Heart left ventricle (tissue), 13 donors: ENCODE measurements at regions not wholly inside any gene's neighbourhood (a gene's known extent, or its start where the extent isn't known, plus 50 kb on each side); places are given as distances from the start of the nearest gene placed in this dataset.

Experiments
- CTCF ChIP-seq, 12 donors: fragments of 200-600 bp; sonication (generic) in 4 of 12; IDR thresholded peaks; one replicate each; pipeline versions ENCODE4 v1.5.0 to v1.8.0; 2018 to 2022; ENCODE audit warnings: antibody characterized with exemption in 12 of 12, mild to moderate bottlenecking in 5 of 12
- POLR2A ChIP-seq, 2 donors: fragments of 450-650 bp; IDR thresholded peaks; one replicate each; pipeline ENCODE4 v1.6.1; 2017; ENCODE audit warnings: antibody characterized with exemption in 2 of 2, mild to moderate bottlenecking in 2 of 2, moderate library complexity in 2 of 2
- donor health status: ischemic (EF 13 %, LVEDD 7.1; RV severe dilation, severe dysfunction).
- donor health status: DM: no; HTN: yes; CAD: no.
- donor health status: DM: no; HTN: no; CAD: no.
- donor health status: ischemic (EF 25% LVEDD 6.9; RV normal size, moderate dysfunction).
- donor health status: ischemic (EF 25% LVEDD 5.7; RV mildly dilated, moderate dysfunction).
- donor health status: ischemic (EF 35%, LVEDD 5.7; RV mildly dilated, moderate dysfunction).
- donor health status: nonischemic (EF 11% LVEDD 7.7; RV severe dilation, severe dysfunction).
- donor health status: DM: yes; HTN: yes; CAD: no.
- donor health status: PGD.
- donor health status: ischemic (EF 29% LVEDD 5.4; RV normal size, mild dysfunction).
- donor health status: nonischemic (EF 23%, LVEDD 6.1; RV moderate dilation, normal function).

- no peak for TF ChIP-seq CTCF (IDR thresholded peaks at IDR 0.05)
- TF ChIP-seq POLR2A (IDR thresholded peaks at IDR 0.05) = no peak
Measured at GRCh38 chr9:90240541-90240940, 402.1 kb downstream of the DIRAS2 start.
